Fibroblast of skin of right quadriceps (primary cell): ENCODE measurements at regions not wholly inside any gene's neighbourhood (a gene's known extent, or its start where the extent isn't known, plus 50 kb on each side); places are given as distances from the start of the nearest gene placed in this dataset.

Experiments used
- DNase-seq: peaks from one replicate; pipeline ENCODE4 v3.0.0-alpha.2; 2013

DNA sequence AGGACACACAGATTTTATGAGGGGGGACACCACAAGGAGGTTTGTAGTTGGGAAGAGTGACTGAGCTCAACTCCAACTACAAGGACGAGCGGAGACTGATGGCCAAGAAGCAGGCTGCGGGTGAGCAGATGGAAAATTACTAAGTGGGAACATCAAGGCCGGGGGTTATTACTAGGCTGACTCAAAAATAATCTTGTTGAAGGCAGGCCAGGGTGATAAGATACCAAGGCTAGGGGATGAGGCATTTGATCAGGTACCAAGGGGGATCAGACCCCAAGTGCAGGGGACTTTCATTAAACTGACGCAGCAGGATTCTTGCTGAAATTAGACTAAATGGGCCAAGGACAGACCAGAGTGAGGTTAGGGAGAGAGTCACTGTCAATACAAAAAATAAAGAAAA is 119.4 kb upstream of the SORBS2 start:
- DNase-seq, result no peak

DNA sequence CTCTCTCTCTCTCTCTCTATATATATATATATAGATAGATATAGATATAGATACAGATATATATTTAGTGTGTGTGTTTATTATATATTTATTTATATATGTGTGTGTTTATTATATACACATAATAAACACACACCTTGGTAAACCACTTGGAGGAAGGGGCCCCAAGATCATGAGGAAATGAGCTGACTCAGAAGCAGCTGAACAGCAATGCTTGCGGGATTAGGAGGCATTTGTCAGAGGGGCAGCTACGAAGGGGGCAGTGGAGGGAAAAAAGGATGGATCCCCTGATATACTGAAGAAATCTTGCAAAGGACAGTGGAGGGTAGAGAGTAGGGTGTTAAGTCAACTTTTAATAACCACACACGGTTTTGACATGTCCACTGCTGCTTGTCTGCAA is 120.0 kb upstream of the SORBS2 start:
- DNase-seq, result no peak

DNA sequence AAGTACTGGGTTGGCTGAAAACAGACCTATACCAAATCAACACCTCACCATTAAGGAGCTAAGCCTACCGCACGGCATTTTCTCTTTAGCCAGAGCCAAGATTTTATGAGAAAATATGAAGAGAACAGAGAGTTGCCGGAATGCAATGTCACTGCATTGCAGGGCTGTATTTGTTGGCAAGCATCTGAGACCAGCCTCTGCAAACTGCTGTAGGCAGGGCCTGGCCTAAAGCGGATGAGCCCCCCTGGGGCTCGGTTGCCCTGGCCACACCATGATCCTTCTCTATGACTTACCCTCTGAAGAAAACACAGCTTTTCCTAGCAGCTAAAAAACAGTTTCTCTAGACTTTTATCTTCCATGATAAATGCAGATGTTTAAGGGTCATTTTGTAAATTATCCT is 120.5 kb upstream of the SORBS2 start:
- DNase-seq, result peak; percentile 20

GRCh38 chr4:185933078-185933581 is 121.1 kb upstream of the SORBS2 start:
- DNase-seq, result peak; percentile 89

DNA sequence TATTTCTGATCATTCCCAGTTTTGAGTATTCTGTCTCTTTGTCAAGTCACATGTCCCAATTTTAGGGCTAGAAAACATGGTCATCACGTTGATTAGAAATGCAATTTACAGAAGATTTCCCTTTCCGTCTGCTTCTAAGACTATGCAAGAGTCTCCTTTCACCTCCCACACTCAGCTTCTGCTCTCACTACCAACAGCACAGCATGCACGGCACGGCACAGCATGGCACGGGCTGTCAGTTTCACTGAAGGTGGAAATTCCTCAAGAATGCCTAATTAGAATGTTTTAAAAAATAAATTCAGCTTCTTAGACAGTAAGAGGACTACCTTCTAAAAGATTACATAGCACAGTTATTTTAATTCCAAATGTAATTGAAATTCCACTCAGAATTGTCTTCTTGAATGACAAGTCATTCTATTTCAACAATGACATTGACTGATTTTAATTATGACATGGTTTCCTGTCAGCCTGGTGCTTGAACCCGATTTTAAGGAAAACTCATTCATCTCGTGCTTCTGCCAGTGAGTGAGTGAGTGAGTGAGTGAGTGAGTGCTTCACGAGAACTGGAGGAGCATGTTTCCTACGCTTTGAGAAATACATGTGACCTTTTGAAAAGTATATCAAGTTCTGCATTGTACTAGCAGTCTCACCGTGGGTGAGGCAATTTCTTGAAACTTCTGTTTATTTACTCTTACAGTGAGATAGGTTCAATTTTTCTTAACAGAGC is 124.8 kb upstream of the SORBS2 start:
- no peak for DNase-seq

DNA sequence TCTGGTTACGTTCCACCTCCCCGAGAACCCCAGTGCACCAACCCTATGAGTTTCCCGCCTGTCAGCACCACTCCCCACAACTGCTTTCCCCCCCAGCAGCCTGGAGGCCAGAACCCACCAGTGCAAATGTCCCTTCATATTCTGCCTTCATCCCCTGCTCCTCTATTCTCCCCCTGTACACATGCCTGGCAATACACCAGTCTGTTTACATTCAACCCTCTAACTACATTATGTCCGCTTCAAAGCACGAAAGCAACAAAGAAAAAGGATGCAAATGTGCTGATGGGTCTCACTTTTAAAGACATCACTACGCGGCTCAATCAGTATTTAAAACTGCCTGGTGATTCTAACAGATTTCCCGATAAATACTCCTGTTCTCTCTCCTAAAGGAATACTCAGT is 126.7 kb upstream of the SORBS2 start:
- no peak for DNase-seq

GRCh38 chr4:185941461-185941860 is 127.5 kb upstream of the TLR3 start:
- no peak for DNase-seq

- no peak for DNase-seq
These were observed 123.7 kb upstream of the TLR3 start for GRCh38 chr4:185945252-185945651.

DNA sequence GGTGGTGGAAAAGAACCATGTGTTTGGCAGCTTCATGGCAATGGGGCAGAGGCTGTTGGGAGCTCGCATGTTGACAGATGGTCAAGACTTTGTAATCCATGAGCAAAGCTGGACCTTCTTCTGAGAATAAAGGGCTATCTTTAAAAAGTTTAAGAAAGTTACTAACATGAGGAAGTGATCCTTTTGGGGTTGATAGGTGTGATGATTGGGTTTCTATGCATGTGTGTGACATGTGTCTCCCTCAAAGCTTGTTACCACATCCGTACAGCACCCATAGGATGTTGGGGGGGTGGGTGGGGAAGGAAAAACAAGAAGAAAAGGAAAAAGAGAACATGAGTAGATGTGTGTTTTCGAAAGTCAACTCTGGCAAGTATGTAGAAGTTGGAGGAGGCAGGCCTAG is 123.0 kb upstream of the TLR3 start:
- DNase-seq, result no peak

DNA sequence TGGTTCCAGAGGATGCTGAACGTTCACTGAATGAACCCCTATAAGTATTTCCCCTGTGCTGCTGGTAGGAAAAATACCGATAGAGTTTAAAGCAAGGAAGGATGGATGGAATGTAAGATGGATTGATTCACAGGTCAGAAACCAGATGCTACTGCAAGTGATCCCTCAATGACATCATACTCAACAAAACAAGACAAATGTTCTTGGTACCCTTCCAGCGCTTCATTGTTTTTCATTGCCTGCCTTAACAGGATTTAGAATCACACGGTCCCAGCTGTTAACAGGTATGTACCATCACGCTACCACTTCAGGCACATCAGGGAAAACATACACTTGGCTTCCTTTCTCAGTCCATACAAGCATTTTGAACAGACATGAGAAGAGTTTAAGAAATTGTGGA is 118.1 kb upstream of the TLR3 start:
- peak; percentile 46 for DNase-seq

DNA sequence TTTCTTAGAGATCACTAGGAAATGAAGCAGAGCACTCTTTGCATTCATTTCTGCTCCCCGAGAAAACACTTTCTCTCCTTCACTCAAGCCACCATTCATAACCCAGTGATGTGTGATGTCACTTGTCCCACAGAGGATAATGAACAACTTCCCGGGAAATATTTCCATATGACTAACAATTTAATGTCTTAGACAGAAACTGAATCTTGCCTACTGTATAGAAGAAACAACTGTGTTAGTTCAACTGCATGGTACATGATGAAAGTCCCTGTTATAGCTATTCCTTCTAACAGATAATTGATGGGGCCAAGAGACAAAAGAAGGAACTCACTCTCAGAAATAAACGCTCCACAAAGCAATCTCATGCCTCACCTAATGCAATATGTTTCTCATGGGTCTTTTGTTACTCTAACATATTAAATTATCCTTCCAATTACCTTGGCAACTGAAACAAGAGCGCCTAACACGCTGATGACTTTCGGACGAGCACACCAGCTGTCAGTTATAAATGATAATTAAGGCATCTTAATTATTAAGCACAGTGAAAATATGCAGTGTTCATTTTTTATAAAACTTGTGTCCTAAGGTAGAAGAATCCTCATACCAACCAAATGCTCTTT is 113.7 kb upstream of the TLR3 start:
- no peak for DNase-seq

DNA sequence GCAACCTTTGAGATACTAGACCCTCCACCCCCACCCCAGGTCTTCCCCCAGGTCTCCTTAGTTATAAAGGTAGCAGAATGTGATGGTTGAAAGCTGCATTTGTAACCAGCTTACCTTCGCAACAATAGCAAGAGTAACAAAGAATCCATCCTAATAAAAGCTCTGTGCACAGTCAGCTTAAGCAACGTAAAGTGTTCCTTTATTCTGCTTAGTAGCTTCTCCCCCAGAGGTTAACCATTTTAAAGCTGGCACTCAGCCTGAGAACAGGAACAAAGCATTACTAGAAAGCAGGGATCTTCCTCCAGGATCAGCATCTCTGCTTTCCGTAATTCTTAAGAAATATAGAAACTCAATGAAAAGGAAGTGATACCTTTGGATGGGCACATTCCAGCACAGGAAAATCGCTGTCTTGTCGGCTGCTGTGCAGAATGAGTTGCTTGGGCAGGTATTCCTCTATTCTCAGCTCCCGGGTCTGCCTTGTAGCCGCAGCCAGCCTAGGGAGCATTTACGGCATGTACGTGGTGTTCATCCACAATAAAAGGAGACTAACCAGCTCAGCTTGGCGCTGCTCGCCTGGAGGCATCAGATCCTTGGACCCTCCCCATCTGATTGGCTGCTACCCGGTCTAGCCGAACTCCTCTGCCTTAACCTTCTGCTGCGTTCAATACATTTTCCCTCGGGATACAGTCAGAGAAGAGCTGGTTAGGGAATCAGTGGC is 113.0 kb upstream of the TLR3 start:
- DNase-seq, result no peak

- DNase-seq, result no peak
These were observed 112.4 kb upstream of the TLR3 start for GRCh38 chr4:185956544-185956940.

DNA sequence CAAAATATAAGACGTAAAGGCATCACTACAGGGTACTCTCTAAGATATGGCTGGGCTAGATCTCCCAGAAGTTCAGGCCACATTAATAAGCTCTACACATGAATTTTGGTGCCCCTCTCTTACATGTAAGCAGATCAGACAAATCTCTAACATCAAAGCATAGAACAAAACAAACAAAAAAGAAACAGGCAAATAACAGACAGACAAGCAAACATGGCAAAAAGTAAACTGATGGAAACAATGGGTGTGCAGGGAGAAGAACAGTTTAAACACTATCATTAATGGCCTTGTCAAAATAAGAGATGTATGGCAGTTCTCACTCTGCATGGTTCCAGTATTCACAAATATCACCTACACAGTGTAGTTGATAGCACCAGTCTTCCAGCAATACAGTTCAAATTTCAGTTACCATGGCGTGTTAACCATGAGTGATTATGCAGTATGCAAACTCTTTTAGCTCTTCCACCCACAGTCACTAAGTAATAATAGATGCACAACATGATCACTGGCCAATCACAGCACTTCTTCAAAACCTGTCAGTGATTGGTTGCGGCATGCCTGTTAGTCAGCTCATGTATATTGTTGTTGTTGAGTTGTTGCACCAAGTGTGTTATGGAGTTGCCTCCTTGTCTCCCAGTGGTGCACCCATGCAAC is 110.7 kb upstream of the TLR3 start:
- DNase-seq, result no peak

DNA sequence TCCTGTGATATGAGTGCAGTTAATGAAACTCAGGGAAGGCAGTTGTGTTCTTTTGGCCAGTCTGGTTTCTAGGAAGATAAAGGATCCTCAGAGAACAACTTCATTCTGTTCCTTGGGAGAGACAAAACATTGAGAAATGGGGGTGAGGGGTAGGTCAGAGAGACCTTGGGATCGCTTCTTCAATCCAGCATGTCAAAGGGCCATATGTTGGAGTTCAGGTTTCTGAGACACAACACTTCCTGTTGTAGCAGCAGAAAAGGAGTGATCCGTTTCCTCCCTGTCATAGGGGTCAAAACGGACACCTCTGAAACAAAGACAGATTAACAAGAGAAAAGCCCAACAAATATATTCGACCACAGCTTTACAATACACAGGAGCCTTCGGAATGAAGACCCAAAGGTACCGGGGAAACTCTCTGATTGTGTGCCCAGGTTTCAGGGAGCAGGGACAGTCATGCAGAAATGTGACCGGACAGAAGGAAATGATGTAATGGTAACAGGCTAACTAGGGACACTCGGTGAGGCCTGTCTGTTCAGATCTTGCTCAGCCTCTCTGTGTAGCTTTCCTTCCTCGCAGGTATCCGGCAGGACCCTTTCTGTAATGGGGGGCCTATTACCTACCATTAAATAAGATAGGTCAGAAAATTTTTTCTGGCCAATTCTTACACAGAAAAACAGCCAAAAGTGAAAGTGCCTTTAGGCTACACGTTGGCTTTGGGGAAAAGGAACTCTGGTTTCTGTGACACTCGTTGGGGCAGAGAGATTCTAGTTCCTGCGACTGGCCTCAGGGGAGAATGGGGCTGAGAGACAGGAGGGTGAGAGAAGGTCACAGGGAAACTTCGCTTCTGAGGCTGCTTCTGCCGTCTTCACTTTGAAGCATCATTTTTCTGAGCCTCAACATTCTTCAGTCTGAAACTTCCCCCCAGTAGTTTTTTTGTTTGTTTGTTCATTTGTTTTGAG is 103.3 kb upstream of the TLR3 start:
- DNase-seq, result no peak

- DNase-seq, result no peak
These were observed 102.4 kb upstream of the TLR3 start for GRCh38 chr4:185966549-185966948.

DNA sequence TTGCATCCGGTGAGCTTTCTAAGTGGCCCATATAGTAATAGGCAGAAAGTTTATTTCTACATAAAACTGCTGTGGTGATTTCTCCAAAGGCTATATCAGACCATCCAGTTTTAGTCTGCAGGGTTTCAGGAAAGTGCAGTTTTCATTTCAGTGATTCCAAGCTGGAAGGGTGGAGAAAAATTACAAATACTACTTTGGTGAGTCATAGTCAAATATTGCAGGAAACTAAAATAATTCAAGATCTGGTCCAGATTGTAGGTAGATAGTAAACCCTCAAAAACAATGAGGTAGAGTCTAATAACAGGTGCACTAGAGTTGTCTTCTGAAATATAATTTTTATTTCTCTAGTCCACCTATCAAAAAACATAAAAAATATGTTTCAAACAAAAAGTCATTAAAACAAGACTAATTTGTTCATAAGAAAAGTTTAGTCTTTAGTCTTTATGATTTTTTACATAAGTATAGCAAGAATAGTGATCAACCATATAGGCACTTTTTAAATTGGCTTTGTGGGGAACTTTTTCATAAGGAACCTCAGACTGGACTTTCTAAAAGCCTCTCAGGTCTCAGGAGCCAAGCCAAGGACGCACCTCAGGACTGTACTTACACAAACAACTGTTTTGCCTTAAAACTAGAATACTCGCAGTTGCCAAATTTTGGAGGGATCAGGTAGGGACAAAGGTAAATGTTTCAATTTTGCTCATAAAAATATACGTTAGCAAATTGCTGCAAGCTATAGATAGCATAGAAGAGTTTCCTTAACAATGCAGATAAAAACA is 101.8 kb upstream of the TLR3 start:
- no peak for DNase-seq

GRCh38 chr4:185969657-185970056 is 99.3 kb upstream of the TLR3 start:
- no peak for DNase-seq

GRCh38 chr4:185987961-185988627 is 80.9 kb upstream of the TLR3 start:
- peak; percentile 56 for DNase-seq

- DNase-seq, result no peak
These were observed 77.2 kb upstream of the TLR3 start for GRCh38 chr4:185991770-185992169.

- no peak for DNase-seq
These were observed 76.4 kb upstream of the TLR3 start for GRCh38 chr4:185992585-185992984.
